Mesothelial cell of epicardium (in vitro differentiated cells): ENCODE measurements at regions not wholly inside any gene's neighbourhood (a gene's known extent, or its start where the extent isn't known, plus 50 kb on each side); places are given as distances from the start of the nearest gene placed in this dataset.

ENCODE experiments used
- DNase-seq, 2 experiments: peaks; one replicate each; pipeline ENCODE4 v3.0.0; 2021; ENCODE audit warnings: low spot score in 2 of 2; ENCODE audit not compliant: unreplicated experiment in 2 of 2
- H3K27ac Mint-ChIP-seq: 2 replicates; pipeline ENCODE4 v1.8.0; 2021; ENCODE audit warnings: mixed read lengths
- H3K27me3 Mint-ChIP-seq: 2 replicates; pipeline ENCODE4 v1.8.0; 2021; ENCODE audit warnings: low read depth, mixed read lengths
- H3K36me3 Mint-ChIP-seq: 2 replicates; pipeline ENCODE4 v1.8.0; 2021; ENCODE audit warnings: mixed read lengths
- H3K4me1 Mint-ChIP-seq: 2 replicates; pipeline ENCODE4 v1.8.0; 2021; ENCODE audit warnings: mixed read lengths
- H3K4me3 Mint-ChIP-seq: 2 replicates; pipeline ENCODE4 v1.8.0; 2021; ENCODE audit warnings: mild to moderate bottlenecking, moderate library complexity, mixed read lengths
- H3K9me3 Mint-ChIP-seq: 2 replicates; pipeline ENCODE4 v1.8.0; 2021; ENCODE audit warnings: mixed read lengths
- CTCF ChIP-seq: fragments of 200-600 bp; sonication (generic); IDR thresholded peaks from one replicate; pipeline ENCODE4 v1.5.0; 2021; ENCODE audit warnings: antibody characterized with exemption; ENCODE audit not compliant: unreplicated experiment

GRCh38 chr1:67558449-67559193, 126.4 kb upstream of the GADD45A start:
- Mint-ChIP-seq H3K4me3 (no peak overlapping the region), H3K27ac (no peak overlapping the region), H3K9me3 (no peaks in the 10 kb centered on the region), H3K27me3 (no peaks in the 10 kb centered on the region), H3K36me3 (no peaks in the 10 kb centered on the region), H3K4me1 (peaks cover 18% of the 10 kb centered on the region)
- TF ChIP-seq CTCF: no peak
- DNase-seq: no peak

GRCh38 chr1:67559222-67559700, 125.7 kb upstream of the GADD45A start:
- H3K27me3 Mint-ChIP-seq: no peaks in the 10 kb centered on the region
- peaks cover 18% of the 10 kb centered on the region for H3K4me1 Mint-ChIP-seq
- H3K36me3 Mint-ChIP-seq: no peaks in the 10 kb centered on the region
- H3K4me3 Mint-ChIP-seq: peak overlapping the region; percentile 24
- H3K27ac Mint-ChIP-seq: peak overlapping the region; percentile 54
- no peak for DNase-seq
- TF ChIP-seq CTCF: no peak
- H3K9me3 Mint-ChIP-seq: no peaks in the 10 kb centered on the region

- H3K36me3 Mint-ChIP-seq: no peaks in the 10 kb centered on the region
- no peak overlapping the region for H3K27ac Mint-ChIP-seq
- no peaks in the 10 kb centered on the region for H3K27me3 Mint-ChIP-seq
- H3K9me3 Mint-ChIP-seq: no peaks in the 10 kb centered on the region
- no peak for DNase-seq
- no peak for TF ChIP-seq CTCF
- no peak overlapping the region for H3K4me3 Mint-ChIP-seq
- H3K4me1 Mint-ChIP-seq: peaks cover 10% of the 10 kb centered on the region
Measured at GRCh38 chr1:67560580-67561255, 124.3 kb upstream of the GADD45A start.

GRCh38 chr1:67561704-67562113, 123.3 kb upstream of the GADD45A start:
- Mint-ChIP-seq H3K36me3 (no peaks in the 10 kb centered on the region), H3K4me1 (peaks cover 5% of the 10 kb centered on the region), H3K27ac (no peak overlapping the region), H3K27me3 (no peaks in the 10 kb centered on the region), H3K4me3 (no peak overlapping the region), H3K9me3 (no peaks in the 10 kb centered on the region)
- peak; percentile 77 to 90 for DNase-seq
- TF ChIP-seq CTCF: peak; percentile 73

GRCh38 chr1:67563684-67564083, 121.3 kb upstream of the GADD45A start:
- H3K4me3 Mint-ChIP-seq: no peak overlapping the region
- H3K36me3 Mint-ChIP-seq: no peaks in the 10 kb centered on the region
- peaks cover 3% of the 10 kb centered on the region for H3K4me1 Mint-ChIP-seq
- H3K27me3 Mint-ChIP-seq: no peaks in the 10 kb centered on the region
- no peak for TF ChIP-seq CTCF
- no peak for DNase-seq
- H3K27ac Mint-ChIP-seq: no peak overlapping the region
- no peaks in the 10 kb centered on the region for H3K9me3 Mint-ChIP-seq
